ENCODE measurements at regions not wholly inside any gene's neighbourhood (a gene's known extent, or its start where the extent isn't known, plus 50 kb on each side); places are given as distances from the start of the nearest gene placed in this dataset.

GRCh38 chr2:49444005-49444404, 289.7 kb upstream of the FSHR start:
- no peak for TF ChIP-seq POLR2AphosphoS5 (IDR thresholded peaks at IDR 0.05)
- no peak for TF ChIP-seq CTCF (IDR thresholded peaks at IDR 0.05)
- no peak for TF ChIP-seq EP300 (IDR thresholded peaks at IDR 0.05; ENCODE audit: low read depth)

Data from transverse colon (tissue), 4 donors.